ENCODE measurements at regions not wholly inside any gene's neighbourhood (a gene's known extent, or its start where the extent isn't known, plus 50 kb on each side); places are given as distances from the start of the nearest gene placed in this dataset.

- TF ChIP-seq ZNF462 (CRISPR knock-in tag; IDR thresholded peaks at IDR 0.05) = no peak
- TF ChIP-seq ZNF114 (CRISPR knock-in tag; IDR thresholded peaks at IDR 0.05) = no peak
Measured at GRCh38 chr20:10771435-10772140, 97.8 kb upstream of the JAG1 start (continued).

GRCh38 chr20:10774357-10774943 lies 100.7 kb upstream of the JAG1 start:
- Mint-ChIP-seq H3K27me3 (ENCODE audit: insufficient read depth, low read depth, poor library complexity) (no peaks in the 10 kb centered on the region), H3K9me3 (no peaks in the 10 kb centered on the region), H3K27ac (no peak overlapping the region), H3K4me3 (no peak overlapping the region), H3K36me3 (ENCODE audit: low read depth) (no peaks in the 10 kb centered on the region), H3K4me1 (peaks cover 23% of the 10 kb centered on the region)
- peaks cover 7% of the 10 kb centered on the region; the same call in 1 of the 2 replicates for H3K9me2 ChIP-seq (ENCODE audit: insufficient read depth)
- no peaks in the 10 kb centered on the region for H3K27me3 ChIP-seq (ENCODE audit: insufficient read depth)
- no peak overlapping the region for H3K27ac ChIP-seq (ENCODE audit: low read depth)
- H3K4me3 ChIP-seq = no peak overlapping the region
- no peaks in the 10 kb centered on the region for H3K79me2 ChIP-seq (replicated peaks; ENCODE audit: insufficient read depth)
- no peak for DNase-seq (ENCODE audit: low spot score)
- H3K4me1 ChIP-seq (ENCODE audit: insufficient read depth) = peaks cover 26% of the 10 kb centered on the region; the same call in 1 of the 2 replicates
- no peak overlapping the region for H2AFZ ChIP-seq
- no peak for ATAC-seq
- no peaks in the 10 kb centered on the region for H4K20me1 ChIP-seq (replicated peaks; ENCODE audit: insufficient read depth)
- H3F3A ChIP-seq (replicated peaks; ENCODE audit: low read depth) = no peaks in the 10 kb centered on the region
- H3K4me2 ChIP-seq = no peak overlapping the region
- no peaks in the 10 kb centered on the region for H3K36me3 ChIP-seq (ENCODE audit: insufficient read depth)
- no peak for TF ChIP-seq EZH2 (IDR thresholded peaks at IDR 0.05; ENCODE audit: low read depth, unreplicated experiment)
- no peak for TF ChIP-seq ETS1 (IDR thresholded peaks at IDR 0.05)
- no peak for TF ChIP-seq JUNB (IDR thresholded peaks at IDR 0.05; ENCODE audit: unreplicated experiment)
- no peak for TF ChIP-seq ZNF462 (CRISPR knock-in tag; IDR thresholded peaks at IDR 0.05)

Data from GM23338 (cell line).